B cell (primary cell): ENCODE measurements at regions not wholly inside any gene's neighbourhood (a gene's known extent, or its start where the extent isn't known, plus 50 kb on each side); places are given as distances from the start of the nearest gene placed in this dataset.

ENCODE experiments used
- ATAC-seq: fragments of 200-7000 bp; cut with Tn5 transposase; one replicate; pipeline ENCODE4 v1.10.0; 2021; ENCODE audit warnings: low read depth, mild to moderate bottlenecking, moderate number of reproducible peaks, moderate library complexity
- CTCF ChIA-PET: fragments of 350-600 bp; sonication (Branson Sonifier 250); formaldehyde crosslinking; loops from one replicate; lab custom pipeline; 2021; ENCODE audit warnings: antibody characterized with exemption, inconsistent platforms; lab: Charles Lee
- POLR2A ChIA-PET: fragments of 350-600 bp; sonication (Branson Sonifier 250); formaldehyde crosslinking; loops from one replicate; lab custom pipeline; 2021; ENCODE audit warnings: antibody characterized with exemption; lab: Charles Lee
- DNase-seq: peaks from one replicate; pipeline ENCODE4 v3.0.0; 2013
- H2AFZ ChIP-seq: 2 replicates; pipeline ENCODE4 v1.6.1; 2012; ENCODE audit warnings: mild to moderate bottlenecking, low read depth, low read length; ENCODE audit not compliant: insufficient read depth, poor library complexity, severe bottlenecking
- H3K27ac ChIP-seq, 2 donors: 1 replicate in 1 of 2; 2 replicates in 1 of 2; pipeline ENCODE4 v1.5.1; 2012 to 2013; ENCODE audit warnings: low read length in 2 of 2, mild to moderate bottlenecking in 2 of 2, moderate library complexity in 1 of 2
- H3K27me3 ChIP-seq, 4 experiments: fragments of 200-600 bp in 1 of 4; sonication (generic) in 1 of 4; replicated peaks in 1 of 4; 1 replicate in 2 of 4; 2 replicates in 2 of 4; pipeline versions ENCODE4 v1.6.1 to v1.7.0; 2013 to 2016; ENCODE audit warnings: low read length in 3 of 4, mild to moderate bottlenecking in 2 of 4, mixed read lengths in 1 of 4, moderate library complexity in 1 of 4; ENCODE audit not compliant: insufficient read depth in 4 of 4, control insufficient read depth in 3 of 4; ENCODE audit errors: control extremely low read depth in 1 of 4
- H3K36me3 ChIP-seq, 2 experiments: replicated peaks in 1 of 2; 1 replicate in 1 of 2; 2 replicates in 1 of 2; pipeline versions ENCODE4 v1.6.1 to v1.7.1; 2013; ENCODE audit warnings: low read length in 1 of 2; ENCODE audit not compliant: insufficient read depth in 2 of 2, control insufficient read depth in 1 of 2; ENCODE audit errors: control extremely low read depth in 1 of 2, extremely low read depth in 1 of 2
- H3K4me1 ChIP-seq, 2 donors: fragments of 200-600 bp in 1 of 2; sonication (generic) in 1 of 2; 1 replicate in 1 of 2; 2 replicates in 1 of 2; pipeline versions ENCODE4 v1.5.1 to v1.6.1; 2013 to 2017; ENCODE audit warnings: low read length in 2 of 2; ENCODE audit not compliant: control insufficient read depth in 2 of 2, insufficient read depth in 2 of 2
- H3K4me2 ChIP-seq: replicated peaks from 2 replicates; pipeline ENCODE3; 2012; ENCODE audit warnings: mild to moderate bottlenecking, low read depth, low read length; ENCODE audit not compliant: poor library complexity, severe bottlenecking
- H3K4me3 ChIP-seq, 5 experiments: fragments of 200-600 bp in 1 of 5; sonication (generic) in 1 of 5; 1 replicate in 3 of 5; 2 replicates in 2 of 5; pipeline versions ENCODE4 v1.5.1 to v1.7.0; 2011 to 2016; ENCODE audit warnings: low read length in 4 of 5, mild to moderate bottlenecking in 4 of 5, low read depth in 2 of 5, control low read depth in 1 of 5, moderate library complexity in 1 of 5; ENCODE audit not compliant: insufficient read depth in 1 of 5; ENCODE audit errors: control extremely low read depth in 1 of 5, extremely low read depth in 1 of 5
- H3K79me2 ChIP-seq: fragments of 200-600 bp; sonication (generic); one replicate; pipeline ENCODE4 v1.6.0; 2016; ENCODE audit warnings: low read length; ENCODE audit not compliant: control insufficient read depth, insufficient read depth
- H3K9ac ChIP-seq: fragments of 200-600 bp; sonication (generic); 2 replicates; pipeline ENCODE4 v1.6.1; 2017; ENCODE audit warnings: mild to moderate bottlenecking, low read length, moderate library complexity
- H3K9me3 ChIP-seq, 3 donors: one replicate each; pipeline versions ENCODE4 v1.6.1 to v1.7.1; 2013; ENCODE audit warnings: low read length in 2 of 3; ENCODE audit not compliant: control insufficient read depth in 2 of 3, insufficient read depth in 1 of 3; ENCODE audit errors: control extremely low read depth in 1 of 3
- H4K20me1 ChIP-seq: 2 replicates; pipeline ENCODE4 v1.6.0; 2012; ENCODE audit warnings: mild to moderate bottlenecking, low read length; ENCODE audit not compliant: insufficient read depth, control insufficient read depth, poor library complexity, severe bottlenecking
- H3K27ac Mint-ChIP-seq: one replicate; pipeline ENCODE4 v1.8.0; 2021; ENCODE audit warnings: mixed read lengths
- H3K27me3 Mint-ChIP-seq: one replicate; pipeline ENCODE4 v1.8.0; 2021; ENCODE audit warnings: mixed read lengths
- H3K4me1 Mint-ChIP-seq: one replicate; pipeline ENCODE4 v1.8.0; 2021; ENCODE audit warnings: mixed read lengths
- H3K4me3 Mint-ChIP-seq: one replicate; pipeline ENCODE4 v1.8.0; 2021; ENCODE audit warnings: mixed read lengths
- H3K9me3 Mint-ChIP-seq: one replicate; pipeline ENCODE4 v1.8.0; 2022; ENCODE audit warnings: mixed read lengths; ENCODE audit not compliant: insufficient read depth
- EZH2 ChIP-seq: IDR thresholded peaks from 2 replicates; pipeline ENCODE4 v1.6.1; 2012; ENCODE audit warnings: borderline replicate concordance, low read depth, mild to moderate bottlenecking, moderate library complexity, low read length; ENCODE audit not compliant: insufficient read depth, poor library complexity, severe bottlenecking
- WGBS: methylation state at CpG from one replicate; pipeline ENCODE4 v1.1.5; 2013; ENCODE audit warnings: missing lambda C conversion rate; ENCODE audit not compliant: insufficient coverage; 5-methylcytosine and 5-hydroxymethylcytosine counted together
- intact Hi-C: fragments of 100-400 bp; cut with micrococcal nuclease; formaldehyde crosslinking; loops from one replicate; pipeline ENCODE4 v1.10.0; 2022
- TF ChIP-seq, protein P1 (sequence below): fragments of 200-600 bp; IDR thresholded peaks from one replicate; pipeline ENCODE4 v1.8.0; 2022; ENCODE audit warnings: antibody characterized with exemption, mild to moderate bottlenecking

DNA sequence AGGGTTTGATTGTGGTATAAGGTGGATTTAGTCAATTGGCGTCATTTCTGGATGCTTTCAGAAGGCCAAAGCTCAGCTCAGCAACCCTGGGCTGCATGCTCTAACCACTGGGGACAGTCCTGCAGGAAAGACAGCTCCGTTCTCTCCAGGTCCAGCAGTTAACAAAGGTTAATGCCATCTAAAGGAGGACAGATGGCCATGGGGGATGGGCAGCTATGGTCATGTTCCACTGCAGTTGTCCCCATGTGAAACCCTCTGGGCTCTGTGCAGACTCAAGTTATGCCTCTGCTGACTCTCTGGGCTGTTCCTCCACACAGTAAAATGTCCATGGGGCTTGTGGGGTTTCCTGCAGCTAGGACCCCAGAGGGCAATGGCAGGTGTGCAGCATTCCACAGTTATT is 562.1 kb upstream of the ADGRL3 start:
- ChIA-PET POLR2A (no interaction called here), CTCF (no interaction called here)
- Histone ChIP-seq H3K79me2 (no peaks in the 10 kb centered on the region), H3K27me3 (no peaks in the 10 kb centered on the region), H3K27ac (no peak overlapping the region), H3K4me3 (no peak overlapping the region), H3K9me3 (peaks cover 0 to 5% (median 0%) of the 10 kb centered on the region in 3 donors), H4K20me1 (no peaks in the 10 kb centered on the region), H3K9ac (no peak overlapping the region), H3K4me1 (no peaks in the 10 kb centered on the region), H2AFZ (no peak overlapping the region), H3K36me3 (no peaks in the 10 kb centered on the region), H3K4me2 (no peak overlapping the region)
- H3K27ac Mint-ChIP-seq: no peak overlapping the region
- no peaks in the 10 kb centered on the region for H3K27me3 Mint-ChIP-seq
- intact Hi-C loops: no loop called here
- no peak for ATAC-seq
- no peak for DNase-seq
- no peaks in the 10 kb centered on the region for H3K4me1 Mint-ChIP-seq
- peaks cover 7% of the 10 kb centered on the region for H3K9me3 Mint-ChIP-seq
- H3K4me3 Mint-ChIP-seq: no peak overlapping the region
- no peak for TF ChIP-seq EZH2
- TF ChIP-seq, protein P1, sequence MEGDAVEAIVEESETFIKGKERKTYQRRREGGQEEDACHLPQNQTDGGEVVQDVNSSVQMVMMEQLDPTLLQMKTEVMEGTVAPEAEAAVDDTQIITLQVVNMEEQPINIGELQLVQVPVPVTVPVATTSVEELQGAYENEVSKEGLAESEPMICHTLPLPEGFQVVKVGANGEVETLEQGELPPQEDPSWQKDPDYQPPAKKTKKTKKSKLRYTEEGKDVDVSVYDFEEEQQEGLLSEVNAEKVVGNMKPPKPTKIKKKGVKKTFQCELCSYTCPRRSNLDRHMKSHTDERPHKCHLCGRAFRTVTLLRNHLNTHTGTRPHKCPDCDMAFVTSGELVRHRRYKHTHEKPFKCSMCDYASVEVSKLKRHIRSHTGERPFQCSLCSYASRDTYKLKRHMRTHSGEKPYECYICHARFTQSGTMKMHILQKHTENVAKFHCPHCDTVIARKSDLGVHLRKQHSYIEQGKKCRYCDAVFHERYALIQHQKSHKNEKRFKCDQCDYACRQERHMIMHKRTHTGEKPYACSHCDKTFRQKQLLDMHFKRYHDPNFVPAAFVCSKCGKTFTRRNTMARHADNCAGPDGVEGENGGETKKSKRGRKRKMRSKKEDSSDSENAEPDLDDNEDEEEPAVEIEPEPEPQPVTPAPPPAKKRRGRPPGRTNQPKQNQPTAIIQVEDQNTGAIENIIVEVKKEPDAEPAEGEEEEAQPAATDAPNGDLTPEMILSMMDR: no peak
- 88% methylated on average over 2 of the region's 2 CpGs for WGBS

DNA sequence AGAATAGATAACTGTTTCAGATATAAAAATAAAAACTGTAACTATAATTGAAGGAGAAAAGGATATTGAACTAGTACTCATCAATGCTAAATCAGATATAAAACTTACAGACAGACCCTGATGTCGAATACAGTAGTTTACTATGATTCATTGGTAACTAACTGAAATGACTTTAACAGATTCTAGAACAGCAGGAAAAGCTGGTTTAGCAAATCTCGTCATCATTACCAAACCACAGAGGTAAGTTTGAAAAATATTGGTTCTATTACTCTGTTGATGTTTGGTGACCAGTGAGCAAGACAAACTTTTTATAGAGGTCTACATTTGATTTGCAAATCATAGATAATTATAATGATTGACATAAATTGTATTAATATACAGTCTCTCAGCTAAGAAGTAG is 551.4 kb upstream of the ADGRL3 start:
- Histone ChIP-seq H3K79me2 (no peaks in the 10 kb centered on the region), H3K4me3 (no peak overlapping the region), H3K9me3 (no peaks in the 10 kb centered on the region), H3K36me3 (no peaks in the 10 kb centered on the region), H3K27me3 (no peaks in the 10 kb centered on the region), H3K4me1 (no peaks in the 10 kb centered on the region), H3K27ac (no peak overlapping the region), H4K20me1 (no peaks in the 10 kb centered on the region), H3K9ac (no peak overlapping the region), H3K4me2 (no peak overlapping the region), H2AFZ (no peak overlapping the region)
- Mint-ChIP-seq H3K9me3 (peaks cover 2% of the 10 kb centered on the region), H3K27me3 (no peaks in the 10 kb centered on the region), H3K4me1 (no peaks in the 10 kb centered on the region), H3K4me3 (no peak overlapping the region), H3K27ac (no peak overlapping the region)
- no peak for DNase-seq
- CTCF ChIA-PET: no interaction called here
- ATAC-seq: no peak
- TF ChIP-seq, protein P1: no peak
- no peak for TF ChIP-seq EZH2
- WGBS: no CpG with 5 or more reads among the region's 2 CpGs
- POLR2A ChIA-PET: no interaction called here
- intact Hi-C loops: no loop called here
